A673 (cell line): ENCODE measurements at regions not wholly inside any gene's neighbourhood (a gene's known extent, or its start where the extent isn't known, plus 50 kb on each side); places are given as distances from the start of the nearest gene placed in this dataset.

Experiments
- BruUV-seq: library from RNA; stranded (reverse); fragments of 400-500 nt; replicated peaks from 2 replicates; lab custom pipeline; 2021; lab: Mats Ljungman, UMichigan
- CTCF ChIA-PET: fragments of 300-600 bp; sonication (Branson Sonifier 250); formaldehyde crosslinking; loops from one replicate; lab custom pipeline; 2022; ENCODE audit warnings: antibody characterized with exemption; lab: Charles Lee
- POLR2A ChIA-PET: fragments of 300-600 bp; sonication (Branson Sonifier 250); formaldehyde crosslinking; loops from one replicate; lab custom pipeline; 2022; ENCODE audit warnings: antibody characterized with exemption; ENCODE audit not compliant: low non-redundant PET; lab: Charles Lee
- DNase-seq: peaks from one replicate; pipeline ENCODE4 v3.0.0-alpha.2; 2015; ENCODE audit warnings: low spot score
- H3K27ac ChIP-seq: fragments of 200-600 bp; sonication (generic); 2 replicates; pipeline ENCODE4 v1.5.1; 2016; ENCODE audit warnings: mixed run types, low read depth, mild to moderate bottlenecking, mixed read lengths, antibody characterized with exemption, low read length; ENCODE audit not compliant: poor library complexity, severe bottlenecking
- H3K27me3 ChIP-seq: fragments of 200-600 bp; sonication (generic); replicated peaks from 2 replicates; pipeline ENCODE4 v1.6.1; 2017; ENCODE audit warnings: mixed run types, low read depth, mild to moderate bottlenecking, mixed read lengths, antibody characterized with exemption, low read length; ENCODE audit not compliant: insufficient read depth, poor library complexity
- H3K36me3 ChIP-seq: fragments of 200-600 bp; sonication (generic); 2 replicates; pipeline ENCODE4 v1.6.1; 2016; ENCODE audit warnings: mixed run types, mild to moderate bottlenecking, mixed read lengths, antibody characterized with exemption, low read length; ENCODE audit not compliant: insufficient read depth, poor library complexity, severe bottlenecking
- H3K4me1 ChIP-seq: fragments of 200-600 bp; sonication (generic); 2 replicates; pipeline ENCODE4 v1.6.1; 2017; ENCODE audit warnings: mixed run types, mild to moderate bottlenecking, mixed read lengths, antibody characterized with exemption, low read length; ENCODE audit not compliant: insufficient read depth, poor library complexity, severe bottlenecking
- H3K4me3 ChIP-seq: fragments of 200-600 bp; sonication (generic); 2 replicates; pipeline ENCODE4 v1.5.1; 2016; ENCODE audit warnings: low read depth, mixed run types, mild to moderate bottlenecking, mixed read lengths, low read length; ENCODE audit not compliant: poor library complexity, severe bottlenecking
- H3K9me3 ChIP-seq: fragments of 200-600 bp; sonication (generic); 2 replicates; pipeline ENCODE4 v1.6.1; 2016; ENCODE audit warnings: mixed run types, low read depth, mild to moderate bottlenecking, mixed read lengths, antibody characterized with exemption, low read length; ENCODE audit not compliant: poor library complexity, severe bottlenecking
- EZH2 ChIP-seq: fragments of 200-600 bp; sonication (generic); IDR thresholded peaks from 2 replicates; pipeline ENCODE4 v1.6.1; 2017; ENCODE audit warnings: borderline replicate concordance, low read depth, mild to moderate bottlenecking, mixed read lengths, antibody characterized with exemption, low read length; ENCODE audit not compliant: poor library complexity, severe bottlenecking
- intact Hi-C: fragments of 100-400 bp; cut with micrococcal nuclease; formaldehyde crosslinking; loops from one replicate; pipeline ENCODE4 v1.10.0; 2022; ENCODE audit not compliant: unreplicated experiment
- TF ChIP-seq, protein P1 (sequence below): fragments of 300-800, 200-600 bp; sonication (generic); conservative IDR thresholded peaks from 2 replicates; pipeline ENCODE4 v1.5.1; 2017; ENCODE audit warnings: low read depth, mild to moderate bottlenecking, antibody characterized with exemption, low read length, moderate library complexity, mixed read lengths

DNA sequence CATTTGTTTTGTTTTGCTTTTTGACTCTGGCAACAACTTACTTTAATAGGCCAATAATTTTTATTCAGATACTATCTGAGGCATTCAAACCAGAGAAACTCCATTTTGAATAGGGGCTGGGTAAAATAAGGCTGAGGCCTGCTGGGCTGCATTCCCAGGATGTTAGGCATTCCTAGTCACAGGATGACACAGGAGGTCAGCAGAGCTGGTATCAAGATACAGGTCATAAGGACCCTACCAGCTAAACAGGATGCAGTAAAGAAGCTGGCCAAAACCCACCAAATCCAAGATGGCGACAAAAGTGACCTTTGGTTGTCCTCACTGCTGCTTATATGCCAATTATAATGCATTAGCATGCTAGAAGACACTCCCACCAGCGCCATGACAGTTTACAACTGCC, 102.2 kb upstream of the XPO1 start:
- no peak overlapping the region for H3K4me3 ChIP-seq
- no peaks in the 10 kb centered on the region for H3K4me1 ChIP-seq
- H3K36me3 ChIP-seq: no peaks in the 10 kb centered on the region
- no peaks in the 10 kb centered on the region for H3K27me3 ChIP-seq
- ChIA-PET CTCF (no interaction called here), POLR2A (no interaction called here)
- no peak overlapping the region for H3K27ac ChIP-seq
- TF ChIP-seq EZH2: no peak
- no peaks in the 10 kb centered on the region for H3K9me3 ChIP-seq
- BruUV-seq: no TSS peak
- intact Hi-C loops: no loop called here
- DNase-seq: no peak

- BruUV-seq: no TSS peak
- intact Hi-C loops: no loop called here
- Histone ChIP-seq H3K27me3 (no peaks in the 10 kb centered on the region), H3K4me3 (no peak overlapping the region), H3K9me3 (no peaks in the 10 kb centered on the region), H3K36me3 (no peaks in the 10 kb centered on the region), H3K27ac (no peak overlapping the region), H3K4me1 (no peaks in the 10 kb centered on the region)
- CTCF ChIA-PET: no interaction called here
- no peak for DNase-seq
- POLR2A ChIA-PET: no interaction called here
- TF ChIP-seq, protein P1, sequence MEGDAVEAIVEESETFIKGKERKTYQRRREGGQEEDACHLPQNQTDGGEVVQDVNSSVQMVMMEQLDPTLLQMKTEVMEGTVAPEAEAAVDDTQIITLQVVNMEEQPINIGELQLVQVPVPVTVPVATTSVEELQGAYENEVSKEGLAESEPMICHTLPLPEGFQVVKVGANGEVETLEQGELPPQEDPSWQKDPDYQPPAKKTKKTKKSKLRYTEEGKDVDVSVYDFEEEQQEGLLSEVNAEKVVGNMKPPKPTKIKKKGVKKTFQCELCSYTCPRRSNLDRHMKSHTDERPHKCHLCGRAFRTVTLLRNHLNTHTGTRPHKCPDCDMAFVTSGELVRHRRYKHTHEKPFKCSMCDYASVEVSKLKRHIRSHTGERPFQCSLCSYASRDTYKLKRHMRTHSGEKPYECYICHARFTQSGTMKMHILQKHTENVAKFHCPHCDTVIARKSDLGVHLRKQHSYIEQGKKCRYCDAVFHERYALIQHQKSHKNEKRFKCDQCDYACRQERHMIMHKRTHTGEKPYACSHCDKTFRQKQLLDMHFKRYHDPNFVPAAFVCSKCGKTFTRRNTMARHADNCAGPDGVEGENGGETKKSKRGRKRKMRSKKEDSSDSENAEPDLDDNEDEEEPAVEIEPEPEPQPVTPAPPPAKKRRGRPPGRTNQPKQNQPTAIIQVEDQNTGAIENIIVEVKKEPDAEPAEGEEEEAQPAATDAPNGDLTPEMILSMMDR: no peak
- TF ChIP-seq EZH2: no peak
Observed at GRCh38 chr2:61639721-61640120, 101.6 kb upstream of the XPO1 start.

DNA sequence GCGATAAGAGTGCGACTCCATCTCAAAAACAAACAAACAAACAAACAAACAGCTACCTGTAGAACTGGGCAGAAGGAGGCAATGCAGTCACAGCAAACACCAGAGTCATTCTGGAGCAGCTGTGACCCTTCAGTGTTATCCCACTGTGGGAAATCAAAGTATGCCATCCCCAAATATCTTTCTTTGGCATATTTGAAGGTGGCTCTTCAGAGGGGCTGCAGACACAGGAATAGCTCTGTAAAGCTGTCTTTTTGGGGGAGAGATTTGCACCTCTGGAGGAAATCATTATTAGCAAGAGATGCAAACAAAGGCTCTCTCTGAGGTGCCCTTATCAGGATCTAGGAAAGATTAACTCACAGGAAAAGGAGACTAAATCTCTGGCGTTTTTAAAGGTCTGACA, 98.5 kb upstream of the XPO1 start:
- intact Hi-C loops: no loop called here
- TF ChIP-seq EZH2: no peak
- TF ChIP-seq, protein P1: no peak
- DNase-seq: no peak
- Histone ChIP-seq H3K4me1 (no peaks in the 10 kb centered on the region), H3K9me3 (no peaks in the 10 kb centered on the region), H3K4me3 (no peak overlapping the region), H3K27ac (no peak overlapping the region), H3K36me3 (no peaks in the 10 kb centered on the region), H3K27me3 (no peaks in the 10 kb centered on the region)
- ChIA-PET CTCF (no interaction called here), POLR2A (no interaction called here)
- no TSS peak for BruUV-seq

- H3K9me3 ChIP-seq: no peaks in the 10 kb centered on the region
- H3K4me1 ChIP-seq: no peaks in the 10 kb centered on the region
- POLR2A ChIA-PET: no interaction called here
- no peak for DNase-seq
- CTCF ChIA-PET: no interaction called here
- no peak for TF ChIP-seq EZH2
- TF ChIP-seq, protein P1: no peak
- no peak overlapping the region for H3K4me3 ChIP-seq
- H3K27me3 ChIP-seq: no peaks in the 10 kb centered on the region
- intact Hi-C loops: no loop called here
- no peak overlapping the region for H3K27ac ChIP-seq
- H3K36me3 ChIP-seq: no peaks in the 10 kb centered on the region
- no TSS peak for BruUV-seq
Observed at GRCh38 chr2:61634512-61634911, 96.4 kb upstream of the XPO1 start.
